ENCODE measurements at regions not wholly inside any gene's neighbourhood (a gene's known extent, or its start where the extent isn't known, plus 50 kb on each side); places are given as distances from the start of the nearest gene placed in this dataset.

DNA sequence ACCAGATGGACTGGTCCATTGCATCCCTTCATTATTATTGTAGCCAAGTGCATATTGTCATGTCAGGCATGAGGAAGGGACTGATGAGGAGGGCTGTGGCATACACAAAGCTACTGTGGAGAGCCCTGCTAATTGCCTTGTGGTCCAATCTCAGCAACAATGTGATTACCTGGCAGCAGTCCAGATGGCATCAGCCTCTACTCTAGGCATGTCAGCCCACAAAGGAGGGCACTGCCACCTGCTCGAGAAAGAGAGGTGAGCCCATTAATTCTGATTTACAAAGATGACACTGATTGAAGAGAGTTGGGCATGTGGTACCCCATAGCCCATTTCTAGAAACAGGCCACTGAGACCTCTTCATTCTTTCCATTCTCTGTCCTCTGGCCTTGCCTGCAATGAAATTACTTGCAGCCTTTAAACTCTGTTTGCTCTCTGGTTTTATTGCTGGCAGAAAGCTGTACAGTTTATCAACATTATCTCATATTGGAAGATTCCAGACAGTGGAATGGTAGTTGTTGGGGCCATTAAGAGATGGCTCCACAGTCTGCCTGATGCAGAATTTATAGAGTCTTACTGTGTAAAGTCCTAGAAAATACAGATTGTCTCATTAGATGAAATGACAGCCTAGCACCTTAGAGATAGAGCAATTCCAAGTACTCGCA is 307.7 kb downstream of the ARPP21 start:
- no peak for DNase-seq (ENCODE audit: low read depth, low spot score)

DNA sequence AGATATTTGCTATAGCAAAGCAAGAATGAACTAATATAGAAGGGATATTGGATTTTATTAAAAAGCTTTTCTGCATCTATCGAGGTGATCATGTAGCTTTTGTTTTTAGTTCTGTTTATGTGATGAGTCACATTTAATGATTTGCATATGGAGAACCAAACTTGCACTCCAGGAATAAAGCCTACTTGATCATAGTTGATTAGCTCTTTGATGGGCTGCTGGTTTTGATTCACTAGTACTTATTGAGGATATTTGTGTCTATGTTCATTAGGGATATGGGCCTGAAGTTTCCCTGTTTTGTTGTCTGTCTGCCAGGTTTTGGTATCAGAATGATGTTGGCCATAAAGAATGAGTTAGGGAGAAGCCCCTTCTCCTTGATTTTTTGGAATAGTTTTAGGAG is 310.7 kb downstream of the ARPP21 start:
- DNase-seq (ENCODE audit: low read depth, low spot score): no peak

DNA sequence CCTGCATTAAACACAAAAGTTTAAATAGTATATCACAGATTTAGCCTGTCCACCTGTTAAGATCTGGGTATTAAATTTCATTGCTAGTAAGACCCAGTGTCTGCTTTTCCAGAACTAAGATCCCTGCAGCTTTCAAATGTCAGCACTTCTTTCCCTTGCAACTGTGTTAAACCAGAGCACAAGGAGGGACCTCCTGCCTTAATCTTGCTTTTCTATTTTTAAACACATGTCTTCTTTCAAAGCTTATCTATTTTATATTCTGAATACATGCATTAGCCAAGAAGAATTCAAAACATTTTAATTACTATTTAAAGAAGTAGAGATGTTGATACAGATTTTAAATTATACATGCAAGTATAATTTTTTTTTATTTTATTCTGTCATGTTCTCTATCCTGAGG is 315.1 kb downstream of the ARPP21 start:
- DNase-seq (ENCODE audit: low read depth, low spot score): no peak

DNA sequence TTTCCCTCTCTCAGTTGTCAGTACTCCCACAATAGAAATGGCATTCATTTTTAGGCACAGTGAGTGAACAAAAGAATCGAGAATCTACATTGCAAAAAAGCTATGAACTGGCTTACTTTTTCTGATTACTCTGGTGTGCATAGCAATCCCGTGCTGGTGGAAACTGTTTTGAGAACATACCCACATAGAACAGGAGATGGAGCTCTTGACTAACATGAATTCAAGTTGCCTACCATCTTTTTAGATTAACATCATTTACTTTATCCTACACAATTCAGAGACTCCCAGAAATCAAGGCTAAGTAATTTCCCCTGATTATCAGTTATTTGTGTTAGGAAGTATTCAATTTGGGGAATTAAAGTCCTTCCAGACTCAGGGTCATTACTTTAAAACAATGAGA is 326.6 kb downstream of the ARPP21 start:
- DNase-seq (ENCODE audit: low read depth, low spot score): no peak

DNA sequence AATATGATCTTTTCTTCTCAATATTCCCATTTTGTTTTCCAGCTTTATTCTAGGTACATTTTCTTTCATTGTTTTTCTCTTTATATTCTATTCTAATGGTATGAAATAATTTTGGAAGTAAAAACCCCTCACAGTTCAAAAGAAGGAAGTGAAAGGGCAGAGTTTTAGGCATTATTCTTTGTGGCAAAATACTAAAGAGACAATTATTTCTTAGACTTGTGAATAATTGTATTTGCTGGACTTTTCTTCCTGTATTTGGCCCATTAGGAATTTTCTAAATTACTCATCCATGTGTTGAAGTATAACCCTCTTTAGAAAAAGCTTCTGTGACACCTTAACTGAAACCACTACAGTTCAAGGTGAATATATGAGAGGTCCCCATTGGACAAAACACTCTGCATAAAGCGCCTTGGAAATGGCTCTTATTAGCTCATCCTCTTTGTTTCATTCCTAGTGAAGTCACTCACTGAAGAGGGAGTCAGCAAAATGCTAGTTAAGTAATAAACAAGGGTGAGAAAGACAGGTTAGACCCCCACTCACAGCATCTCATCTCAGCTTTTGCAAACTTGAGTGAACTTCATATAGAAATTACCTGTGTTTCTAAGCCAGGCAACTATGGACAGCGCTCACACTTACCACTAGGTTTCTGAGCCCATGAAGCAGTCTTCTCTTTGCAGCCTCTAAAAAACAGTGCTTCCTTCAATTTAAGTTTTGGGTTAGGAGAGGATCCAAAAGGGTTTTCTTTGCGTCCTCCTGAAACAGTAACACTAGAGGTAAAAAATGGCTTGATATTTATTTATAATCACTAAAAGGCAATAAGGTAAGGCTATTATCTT is 327.5 kb downstream of the ARPP21 start:
- no peak for DNase-seq (ENCODE audit: low read depth, low spot score)

DNA sequence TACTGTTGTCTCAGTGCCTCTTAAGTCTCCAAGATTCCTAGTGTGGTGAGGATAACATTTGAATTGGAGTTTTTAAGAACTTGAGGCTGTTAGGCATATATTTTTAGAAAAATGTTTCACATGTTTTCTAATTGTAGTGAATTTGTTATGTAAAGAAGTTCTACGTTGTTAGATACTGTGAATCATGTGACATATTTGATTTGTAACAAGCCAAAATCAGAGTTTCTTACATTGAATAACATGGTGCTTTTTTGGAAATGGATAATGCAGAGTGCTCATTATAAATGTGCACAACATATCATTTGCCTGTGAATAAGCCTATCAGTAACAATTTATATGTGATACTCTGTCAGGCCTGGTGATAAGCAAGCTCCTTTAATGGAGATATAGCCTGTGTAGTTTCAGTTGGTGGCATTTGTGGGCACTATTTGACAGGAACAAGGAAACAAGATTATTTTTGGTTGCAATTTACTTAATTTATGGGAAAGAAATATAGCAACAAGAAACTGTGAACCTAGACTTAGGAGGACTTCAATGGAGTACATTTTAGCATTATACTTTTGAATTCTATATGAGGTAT is 328.8 kb downstream of the ARPP21 start:
- DNase-seq (ENCODE audit: low read depth, low spot score): no peak

DNA sequence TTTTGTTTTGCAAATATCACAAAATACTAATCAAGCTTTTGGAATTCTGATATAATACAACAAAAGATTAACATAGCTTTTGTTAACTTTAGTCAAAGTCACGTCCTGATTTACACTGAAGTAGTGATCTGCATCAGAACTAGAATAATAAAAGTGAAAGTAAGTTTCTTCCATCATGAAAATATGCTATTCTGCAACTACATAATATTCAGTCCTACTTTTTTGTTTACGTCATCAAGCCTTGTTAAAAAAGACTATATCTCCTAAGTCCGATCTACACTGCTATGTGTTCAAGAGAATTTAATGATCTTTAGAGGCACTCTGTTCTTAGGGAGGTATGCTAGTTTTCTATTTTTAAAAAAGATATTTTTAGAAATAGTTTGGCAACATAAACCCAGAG is 330.1 kb downstream of the ARPP21 start:
- no peak for DNase-seq (ENCODE audit: low read depth, low spot score)

DNA sequence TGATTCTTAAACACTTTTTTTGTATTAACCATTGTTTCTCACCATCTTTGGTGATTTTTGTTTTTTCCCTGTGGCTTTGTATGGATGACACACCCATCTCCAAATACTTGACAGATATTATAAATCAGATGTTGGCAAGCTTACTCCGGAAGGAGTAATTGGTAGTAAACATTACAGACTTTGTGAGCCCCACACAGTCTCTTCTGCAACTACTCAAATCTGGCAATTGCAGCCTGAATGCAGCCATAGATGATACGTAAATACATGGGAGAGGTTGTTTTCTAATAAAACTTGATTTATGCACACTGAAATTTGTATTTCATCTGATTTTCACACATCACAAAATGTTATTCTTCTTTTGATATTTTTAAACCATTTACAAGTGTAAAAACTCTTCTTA is 331.5 kb downstream of the ARPP21 start:
- no peak for DNase-seq (ENCODE audit: low read depth, low spot score)

DNA sequence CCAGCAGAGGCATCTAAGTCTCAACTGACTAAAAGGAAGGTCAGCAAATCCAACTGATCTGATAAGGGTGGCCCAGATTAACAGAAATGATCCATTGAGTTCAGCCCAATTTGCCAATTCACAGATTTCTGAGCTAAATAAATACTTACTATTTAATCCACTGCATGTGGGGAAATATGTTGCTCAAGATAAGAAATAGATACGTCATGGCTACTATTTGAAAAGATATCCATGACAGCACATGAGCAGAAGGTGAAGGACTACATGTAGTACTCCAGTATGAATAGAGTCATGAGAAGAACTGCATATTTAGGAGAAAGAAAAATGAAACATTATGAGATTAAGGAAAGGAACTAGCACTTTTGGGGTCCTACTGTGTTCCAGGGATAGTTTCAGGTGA is 332.4 kb downstream of the ARPP21 start:
- DNase-seq (ENCODE audit: low read depth, low spot score): no peak

DNA sequence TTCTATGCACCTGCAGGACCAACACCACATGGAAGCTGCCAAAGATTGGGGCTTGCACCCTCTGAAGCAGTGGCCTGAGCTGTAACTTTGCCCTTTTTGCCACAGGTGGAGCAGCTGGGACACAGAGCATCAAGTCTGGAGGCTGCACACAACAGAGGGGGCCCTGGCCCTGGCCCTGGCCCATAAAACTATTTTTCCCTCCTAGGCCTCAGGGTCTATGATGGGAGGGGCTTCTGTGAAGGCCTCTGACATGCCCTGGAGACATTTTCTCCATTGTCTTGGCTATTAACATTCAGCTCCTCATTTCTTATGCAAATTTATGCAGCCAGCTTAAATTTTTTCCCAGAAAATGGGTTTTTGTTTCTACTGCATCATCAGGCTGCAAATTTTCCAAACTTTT is 335.5 kb downstream of the ARPP21 start:
- DNase-seq (ENCODE audit: low read depth, low spot score): no peak

DNA sequence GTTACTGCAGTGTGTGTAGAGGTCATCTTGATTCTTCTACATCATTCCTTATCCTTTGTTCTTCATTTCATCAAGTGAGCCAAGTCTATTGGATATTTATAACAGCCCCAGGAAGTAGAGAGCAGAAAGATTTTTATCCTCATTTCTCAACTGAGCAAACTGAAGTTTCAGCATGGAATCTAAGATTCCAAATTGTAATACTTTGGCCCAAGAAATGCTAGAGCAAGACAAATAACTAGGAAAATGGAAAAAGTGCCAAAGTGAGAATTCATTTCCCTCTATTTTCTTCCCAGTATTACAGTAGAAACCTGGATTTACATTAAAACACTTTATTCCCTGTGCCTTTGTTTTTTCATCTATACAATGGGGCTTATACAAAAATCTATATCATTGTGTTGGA is 346.8 kb downstream of the ARPP21 start:
- DNase-seq (ENCODE audit: low read depth, low spot score): no peak

DNA sequence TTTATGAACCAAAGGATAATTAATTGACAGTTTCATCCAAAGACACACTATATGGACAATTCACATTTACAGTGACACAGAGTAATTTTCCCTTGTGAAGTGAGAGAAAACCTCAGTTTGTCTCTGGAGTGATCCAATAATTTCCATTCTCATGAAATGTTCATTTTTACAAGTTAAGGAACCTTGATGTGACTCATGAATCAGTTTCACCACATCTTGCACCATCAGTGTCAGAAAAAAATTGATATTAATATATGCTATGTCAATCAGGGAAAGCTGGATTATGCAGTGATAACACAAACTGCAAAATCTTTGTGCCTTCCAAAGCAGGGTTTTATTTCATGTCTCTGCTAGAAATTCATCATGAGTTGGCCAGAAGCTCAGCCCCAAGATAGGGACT is 348.1 kb downstream of the ARPP21 start:
- DNase-seq (ENCODE audit: low read depth, low spot score): no peak

DNA sequence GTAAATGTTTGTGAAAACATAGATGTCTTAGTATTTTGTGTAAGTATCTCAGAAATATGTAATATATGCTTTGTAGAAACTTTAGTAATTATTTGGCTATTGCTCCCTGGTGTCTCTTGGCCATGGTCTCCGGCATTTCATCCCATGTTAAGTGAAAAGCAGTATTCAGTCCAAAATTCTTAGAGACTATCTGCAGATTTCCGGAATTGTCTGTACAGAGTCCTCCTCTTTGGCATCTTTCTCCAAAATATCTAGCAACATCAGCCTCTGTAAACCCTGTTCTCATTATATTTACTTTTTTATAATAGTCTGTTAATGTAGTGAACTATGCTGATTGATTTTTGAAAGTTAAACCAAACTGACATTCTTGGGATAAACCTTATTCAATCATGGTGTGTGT is 352.7 kb downstream of the ARPP21 start:
- no peak for DNase-seq (ENCODE audit: low read depth, low spot score)

DNA sequence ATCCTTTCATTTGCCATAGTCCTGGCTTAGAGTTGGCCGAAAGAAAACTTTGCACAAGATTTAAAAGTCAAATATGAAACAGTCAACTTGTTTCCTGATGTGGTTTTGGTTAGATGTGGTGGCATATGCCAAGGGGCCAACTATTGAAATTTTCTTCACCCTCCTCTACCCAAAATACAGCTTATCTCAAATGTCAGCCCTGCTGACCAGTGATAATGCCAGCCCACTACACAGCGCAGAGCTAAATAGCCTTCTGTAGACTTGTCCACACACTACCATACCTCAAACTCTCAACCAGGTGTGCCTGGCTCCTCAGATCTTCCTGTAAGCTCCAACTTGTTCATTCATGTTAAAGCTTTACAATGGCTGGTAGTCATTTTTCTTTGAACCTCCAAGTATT is 368.5 kb upstream of the STAC start:
- no peak for DNase-seq (ENCODE audit: low read depth, low spot score)

DNA sequence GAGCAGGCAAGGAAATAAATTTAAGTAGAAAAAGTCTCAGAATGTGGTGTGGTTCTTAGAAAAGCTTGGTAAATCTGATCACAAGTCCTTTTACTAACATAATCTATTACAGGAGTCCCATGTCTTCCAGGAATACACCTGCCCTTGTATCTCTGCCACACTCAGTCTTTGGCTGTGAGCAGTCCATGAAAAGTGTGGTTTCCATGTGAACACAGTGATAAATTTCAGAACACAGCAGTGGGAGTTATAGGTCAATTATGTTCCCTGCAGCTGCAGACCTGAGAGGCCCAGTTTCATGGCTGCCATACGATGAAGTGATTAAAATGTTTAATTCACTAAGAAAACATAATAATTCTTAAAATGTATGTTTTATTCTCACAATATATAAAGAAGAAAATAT is 366.9 kb upstream of the STAC start:
- DNase-seq (ENCODE audit: low read depth, low spot score): no peak

DNA sequence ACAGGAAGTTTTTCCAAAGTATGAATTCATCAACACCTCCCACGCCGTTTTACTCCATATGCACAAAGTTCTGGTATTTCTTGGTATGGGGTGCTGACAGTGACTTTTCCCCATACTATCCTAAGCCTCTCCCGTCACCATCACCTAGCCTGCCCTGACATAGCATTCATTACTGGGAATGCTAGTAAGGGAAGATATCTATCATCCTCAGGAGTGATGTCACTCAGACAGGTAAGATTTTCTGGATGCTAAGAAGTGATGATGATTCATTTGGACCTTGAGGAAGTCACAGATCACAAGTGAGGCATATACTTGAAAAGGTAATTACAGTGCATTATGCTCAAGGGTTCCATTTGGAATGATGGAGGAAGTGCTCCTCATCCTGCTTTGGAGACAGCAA is 355.1 kb upstream of the STAC start:
- no peak for DNase-seq (ENCODE audit: low read depth, low spot score)

DNA sequence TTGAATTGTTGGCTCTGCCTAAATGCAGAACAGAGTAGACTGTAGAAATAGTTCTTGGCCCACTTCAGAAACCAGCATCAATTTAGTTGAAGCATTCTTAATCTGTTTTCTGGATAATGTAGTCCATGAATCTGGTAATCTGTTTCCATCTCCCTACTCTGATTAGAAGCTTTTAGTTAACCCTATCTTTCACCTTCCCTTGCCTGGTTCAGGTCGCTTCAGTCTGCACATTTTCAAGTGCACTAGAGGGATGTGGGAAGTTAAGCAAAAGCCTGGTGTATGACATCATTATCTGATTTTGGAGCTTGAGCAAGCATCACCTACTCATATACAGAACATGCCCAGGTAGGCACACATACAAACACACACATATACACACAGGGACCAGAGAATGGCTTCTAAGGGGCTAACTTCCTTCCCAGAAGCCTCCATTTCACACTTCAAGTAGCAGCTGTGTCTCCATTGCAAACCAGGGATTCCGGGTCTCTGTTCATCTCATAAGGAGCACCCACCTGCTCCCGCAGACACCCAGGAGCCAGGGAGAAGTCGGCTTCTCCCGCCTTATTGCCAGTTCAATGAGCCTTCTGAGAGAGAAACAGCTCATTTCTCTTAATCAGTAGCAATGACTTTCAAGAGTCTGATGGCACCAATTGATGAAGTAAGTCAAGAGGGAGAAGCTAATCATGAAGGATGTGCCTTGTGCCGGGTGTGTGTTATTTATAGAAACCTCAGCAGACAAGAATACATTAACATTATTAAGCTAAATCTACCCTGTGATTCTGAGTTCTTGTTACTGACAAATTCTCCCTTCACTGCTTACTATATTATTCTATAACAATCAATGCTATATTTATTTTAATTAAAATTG is 347.9 kb upstream of the STAC start:
- DNase-seq (ENCODE audit: low read depth, low spot score): no peak

DNA sequence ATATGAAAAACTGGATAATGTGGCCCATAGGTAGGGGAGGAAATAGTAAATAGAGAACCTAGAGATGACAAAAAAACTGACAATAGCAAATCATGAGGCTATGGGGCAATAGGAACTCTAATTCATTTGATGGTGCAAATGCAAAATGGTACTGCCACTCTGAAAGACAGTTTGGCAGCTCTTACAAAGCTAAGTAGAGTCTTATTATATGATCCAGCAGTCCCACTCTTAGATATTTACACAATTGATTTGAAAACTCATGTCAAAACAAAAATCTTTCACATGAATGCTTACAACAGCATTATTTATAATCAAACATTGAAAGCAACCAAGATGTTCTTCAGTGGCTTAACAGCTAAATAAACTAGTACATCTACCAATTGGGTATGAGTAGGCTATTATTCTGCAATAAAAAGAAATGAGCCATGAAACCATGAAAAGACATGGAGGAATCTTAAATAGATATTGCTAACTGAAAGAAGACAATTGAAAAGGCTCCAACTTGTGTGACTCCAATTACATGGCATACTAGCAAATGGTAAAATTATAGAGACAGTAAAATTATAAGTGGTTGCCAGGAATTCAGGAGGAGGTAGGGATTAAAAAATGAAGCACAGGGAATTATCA is 321.8 kb upstream of the STAC start:
- no peak for DNase-seq (ENCODE audit: low read depth, low spot score)

DNA sequence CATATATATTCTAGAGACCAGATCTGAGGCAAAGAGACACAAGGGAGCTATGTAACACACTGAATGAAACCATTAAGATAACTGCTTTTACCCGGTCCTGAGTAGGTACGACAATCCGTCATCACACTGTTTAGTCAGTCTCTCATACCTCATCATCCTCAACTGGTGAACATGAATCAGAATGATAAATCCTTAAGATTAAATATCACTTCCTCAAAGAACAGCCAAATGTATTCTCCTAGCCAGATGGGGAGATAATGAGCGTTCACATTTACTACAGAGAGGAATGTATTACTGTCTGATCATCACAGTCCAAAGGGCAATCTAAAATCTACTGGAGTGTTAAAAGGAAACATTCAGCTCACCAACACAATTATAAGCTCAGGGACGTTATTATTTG is 319.4 kb upstream of the STAC start:
- no peak for DNase-seq (ENCODE audit: low read depth, low spot score)

DNA sequence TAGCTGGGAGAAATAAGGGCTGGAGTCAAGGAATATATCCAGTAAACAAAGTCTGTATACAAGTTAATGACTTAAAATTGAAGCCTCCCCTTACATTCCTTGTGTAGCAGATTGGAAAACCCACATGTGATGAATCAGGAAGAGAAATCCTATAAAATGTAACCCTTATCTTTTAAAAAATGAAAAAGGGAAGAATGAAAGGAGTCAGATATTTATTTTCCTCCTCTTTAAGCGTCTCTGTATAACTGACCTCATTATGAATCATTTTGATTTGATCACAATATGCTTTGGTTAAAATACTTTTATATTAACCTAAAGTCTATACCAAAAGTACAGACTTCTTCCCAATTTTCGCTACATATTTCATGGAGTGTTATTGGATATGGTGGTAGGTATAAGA is 316.3 kb upstream of the STAC start:
- no peak for DNase-seq (ENCODE audit: low read depth, low spot score)

DNA sequence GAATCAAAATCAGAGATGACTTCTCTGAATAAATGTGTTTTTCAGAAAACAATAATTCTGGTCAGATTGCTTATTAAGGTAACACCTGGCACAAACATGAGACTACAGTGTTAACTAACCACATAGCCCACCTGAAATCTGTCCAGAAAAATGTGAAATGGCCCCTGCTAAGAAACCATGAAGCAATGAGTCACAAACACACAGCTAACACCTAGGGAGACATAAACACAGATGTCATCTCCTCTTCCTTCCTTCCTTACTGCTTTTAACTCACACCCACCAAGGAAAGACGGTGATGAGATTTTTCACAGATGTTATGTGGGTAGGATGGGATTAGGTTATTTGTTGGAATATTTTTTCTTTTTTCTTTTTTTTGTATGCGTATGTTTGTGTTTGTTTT is 315.0 kb upstream of the STAC start:
- DNase-seq (ENCODE audit: low read depth, low spot score): no peak

DNA sequence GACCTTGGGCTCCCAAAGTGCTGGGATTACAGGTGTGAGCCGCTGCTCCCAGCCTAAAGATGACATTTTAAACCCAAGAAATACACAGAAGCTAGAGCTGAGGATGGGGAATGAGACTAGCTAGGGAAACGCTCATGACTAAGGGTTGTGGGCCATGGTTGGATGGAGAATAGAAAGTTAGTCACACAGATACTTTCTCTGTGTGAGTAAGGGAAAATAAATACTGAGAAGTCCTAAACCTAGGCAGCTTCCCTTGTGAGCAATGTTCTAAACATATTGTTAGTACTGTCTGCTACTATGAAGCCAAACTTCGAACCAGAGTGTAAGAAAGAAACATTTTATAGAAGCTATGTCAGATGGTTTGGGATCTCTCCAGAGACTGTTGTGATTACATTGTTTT is 304.8 kb upstream of the STAC start:
- no peak for DNase-seq (ENCODE audit: low read depth, low spot score)
